ENCODE measurements at regions not wholly inside any gene's neighbourhood (a gene's known extent, or its start where the extent isn't known, plus 50 kb on each side); places are given as distances from the start of the nearest gene placed in this dataset.

DNA sequence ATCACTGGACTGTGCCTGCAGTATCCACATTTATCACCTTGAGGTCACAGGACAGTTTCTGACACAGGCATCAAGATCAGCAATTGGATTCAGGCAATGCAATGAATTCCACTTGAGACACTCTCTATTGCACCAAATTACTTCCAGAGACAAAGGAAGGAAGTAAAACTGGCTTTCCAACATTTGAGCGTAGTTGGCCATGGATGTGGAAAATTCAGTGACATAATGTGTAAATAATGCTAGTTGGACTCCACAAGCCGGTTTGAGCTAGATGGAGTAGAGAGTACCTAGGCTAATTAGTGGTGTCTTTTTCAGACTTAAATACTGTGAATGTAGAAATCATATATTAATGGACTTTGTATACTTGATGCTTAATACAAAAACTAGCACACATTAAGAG, 168.3 kb upstream of the SYT1 start:
- ATAC-seq: no peak
- Histone ChIP-seq H3K4me1 (no peaks in the 10 kb centered on the region), H3K36me3 (no peaks in the 10 kb centered on the region), H3K27me3 (no peaks in the 10 kb centered on the region), H3K9me3 (peaks cover 0 to 7% of the 10 kb centered on the region in 2 donors), H3K27ac (no peak overlapping the region), H3K4me3 (no peak overlapping the region)
- TF ChIP-seq, protein P1, sequence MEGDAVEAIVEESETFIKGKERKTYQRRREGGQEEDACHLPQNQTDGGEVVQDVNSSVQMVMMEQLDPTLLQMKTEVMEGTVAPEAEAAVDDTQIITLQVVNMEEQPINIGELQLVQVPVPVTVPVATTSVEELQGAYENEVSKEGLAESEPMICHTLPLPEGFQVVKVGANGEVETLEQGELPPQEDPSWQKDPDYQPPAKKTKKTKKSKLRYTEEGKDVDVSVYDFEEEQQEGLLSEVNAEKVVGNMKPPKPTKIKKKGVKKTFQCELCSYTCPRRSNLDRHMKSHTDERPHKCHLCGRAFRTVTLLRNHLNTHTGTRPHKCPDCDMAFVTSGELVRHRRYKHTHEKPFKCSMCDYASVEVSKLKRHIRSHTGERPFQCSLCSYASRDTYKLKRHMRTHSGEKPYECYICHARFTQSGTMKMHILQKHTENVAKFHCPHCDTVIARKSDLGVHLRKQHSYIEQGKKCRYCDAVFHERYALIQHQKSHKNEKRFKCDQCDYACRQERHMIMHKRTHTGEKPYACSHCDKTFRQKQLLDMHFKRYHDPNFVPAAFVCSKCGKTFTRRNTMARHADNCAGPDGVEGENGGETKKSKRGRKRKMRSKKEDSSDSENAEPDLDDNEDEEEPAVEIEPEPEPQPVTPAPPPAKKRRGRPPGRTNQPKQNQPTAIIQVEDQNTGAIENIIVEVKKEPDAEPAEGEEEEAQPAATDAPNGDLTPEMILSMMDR (IDR thresholded peaks at IDR 0.05): no peak
- DNase-seq: peak in 1 of 4 donors; percentile 2
- intact Hi-C loops (cut with DNase I): no loop called here

DNA sequence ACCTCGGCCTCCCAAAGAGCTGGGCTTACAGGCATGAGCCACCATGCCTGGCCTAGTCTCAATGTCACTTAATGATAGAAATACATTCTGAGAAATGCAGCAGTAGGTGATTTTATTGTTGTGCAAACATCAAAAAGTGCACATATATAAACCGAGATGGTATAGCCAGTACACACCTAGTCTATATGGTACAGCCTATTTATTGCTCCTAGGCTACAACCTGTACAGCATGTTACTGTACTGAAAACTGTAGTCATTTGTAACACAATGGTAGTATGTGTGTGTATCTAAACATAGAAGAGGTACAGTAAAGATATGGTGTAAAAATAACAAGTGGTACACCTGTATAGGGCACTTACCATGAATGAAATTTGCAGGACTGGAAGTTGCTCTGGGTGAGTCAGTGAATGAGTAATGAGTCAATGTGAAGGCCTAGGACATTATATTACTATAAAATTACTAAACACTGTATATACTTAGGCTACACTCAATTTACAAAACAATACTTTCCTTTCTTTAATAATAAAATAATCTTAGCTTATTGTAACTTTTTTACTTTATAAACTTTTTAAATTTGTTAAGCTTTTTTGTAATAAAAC, 166.7 kb upstream of the SYT1 start:
- TF ChIP-seq, protein P1 (IDR thresholded peaks at IDR 0.05): no peak
- H3K36me3 ChIP-seq: no peaks in the 10 kb centered on the region
- intact Hi-C loops (cut with DNase I): no loop called here
- H3K9me3 ChIP-seq: peaks cover 0 to 4% of the 10 kb centered on the region in 2 donors
- H3K4me3 ChIP-seq: no peak overlapping the region
- DNase-seq (no peak), ATAC-seq (no peak)
- no peaks in the 10 kb centered on the region for H3K27me3 ChIP-seq
- no peaks in the 10 kb centered on the region for H3K4me1 ChIP-seq
- H3K27ac ChIP-seq: no peak overlapping the region

DNA sequence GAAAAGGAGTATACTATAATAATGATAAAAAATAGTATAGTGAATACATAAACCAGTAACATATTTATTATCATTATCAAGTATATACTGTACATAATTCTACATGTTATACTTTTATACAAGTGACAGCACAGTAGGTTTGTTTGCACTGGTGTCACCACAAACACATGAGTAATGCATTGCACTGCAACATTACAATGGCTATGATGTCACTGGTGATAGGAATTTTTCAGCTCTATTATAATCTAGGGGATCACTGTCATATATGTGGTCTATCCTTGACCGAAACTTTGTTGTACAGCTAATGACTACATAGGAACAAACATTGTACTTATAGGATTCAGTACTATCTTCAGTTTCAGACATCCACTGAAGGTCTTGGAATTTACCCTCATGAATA, 165.8 kb upstream of the SYT1 start:
- no peak for DNase-seq
- Histone ChIP-seq H3K36me3 (no peaks in the 10 kb centered on the region), H3K4me1 (no peaks in the 10 kb centered on the region), H3K4me3 (no peak overlapping the region), H3K27me3 (no peaks in the 10 kb centered on the region), H3K27ac (no peak overlapping the region), H3K9me3 (peaks cover 0 to 2% of the 10 kb centered on the region in 2 donors)
- TF ChIP-seq, protein P1 (IDR thresholded peaks at IDR 0.05): no peak
- ATAC-seq: no peak
- intact Hi-C loops (cut with DNase I): no loop called here

DNA sequence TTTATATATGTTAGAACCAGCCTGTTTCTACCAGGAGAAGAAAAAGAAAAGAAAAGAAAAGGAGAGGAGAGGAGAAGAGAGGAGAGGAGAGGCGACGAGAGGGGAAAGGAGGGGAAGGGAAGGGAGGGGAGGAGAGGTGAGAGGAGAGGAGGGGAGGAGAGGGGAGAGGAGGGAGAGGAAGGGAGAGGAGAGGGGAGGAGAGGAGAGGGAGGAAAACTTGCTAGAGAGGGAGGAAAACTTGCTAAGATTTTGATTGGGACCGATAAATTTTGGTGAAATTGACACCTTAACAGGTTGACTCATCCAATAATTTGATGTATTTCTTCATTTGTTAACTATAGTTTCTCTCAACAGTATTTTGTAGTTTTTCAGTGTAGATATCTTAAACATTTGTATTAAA, 164.0 kb upstream of the SYT1 start:
- DNase-seq (no peak), ATAC-seq (no peak)
- no peak overlapping the region for H3K27ac ChIP-seq
- TF ChIP-seq, protein P1 (IDR thresholded peaks at IDR 0.05): no peak
- H3K4me1 ChIP-seq: no peaks in the 10 kb centered on the region
- no peak overlapping the region for H3K4me3 ChIP-seq
- no peaks in the 10 kb centered on the region for H3K36me3 ChIP-seq
- intact Hi-C loops (cut with DNase I): no loop called here
- H3K9me3 ChIP-seq: no peaks in the 10 kb centered on the region
- H3K27me3 ChIP-seq: no peaks in the 10 kb centered on the region

DNA sequence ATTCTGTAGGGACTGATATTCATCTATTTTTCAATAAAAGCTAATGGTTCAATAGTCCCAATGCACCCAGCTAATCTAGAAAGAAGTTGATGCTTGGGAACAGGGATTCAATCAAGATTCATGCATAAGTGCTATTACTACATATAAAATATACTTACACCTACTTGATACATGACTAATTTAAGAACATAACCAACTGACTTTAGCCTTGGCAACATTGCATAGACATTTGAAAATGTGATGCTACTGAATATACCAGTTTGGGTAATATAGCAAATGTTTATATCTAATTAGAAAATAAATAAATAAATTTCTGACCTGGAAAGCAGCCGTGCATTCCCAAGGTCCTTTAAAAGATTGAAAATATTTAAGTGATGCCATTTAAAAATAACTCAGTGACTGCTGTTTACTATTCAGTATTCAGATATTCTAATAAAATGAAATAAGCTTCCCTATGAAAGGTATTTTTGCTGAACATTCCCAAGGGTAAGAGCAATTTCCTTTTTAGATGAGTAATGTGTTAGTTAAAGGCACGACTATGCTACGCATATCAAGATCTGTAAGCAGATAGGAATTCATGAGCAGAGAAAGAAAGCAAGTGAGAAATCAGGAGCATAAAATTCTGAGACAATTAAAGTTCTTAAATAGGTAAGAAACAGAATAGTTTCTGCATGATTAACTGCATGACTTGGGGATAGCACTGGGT, 160.6 kb upstream of the SYT1 start:
- Histone ChIP-seq H3K36me3 (no peaks in the 10 kb centered on the region), H3K27ac (no peak overlapping the region), H3K9me3 (no peaks in the 10 kb centered on the region), H3K4me1 (no peaks in the 10 kb centered on the region), H3K27me3 (no peaks in the 10 kb centered on the region), H3K4me3 (no peak overlapping the region)
- TF ChIP-seq, protein P1 (IDR thresholded peaks at IDR 0.05): no peak
- intact Hi-C loops (cut with DNase I): no loop called here
- ATAC-seq (no peak), DNase-seq (no peak)

Measured in left lung (tissue), 4 donors.